Gastrocnemius medialis (tissue), 4 donors: ENCODE measurements at regions not wholly inside any gene's neighbourhood (a gene's known extent, or its start where the extent isn't known, plus 50 kb on each side); places are given as distances from the start of the nearest gene placed in this dataset.

Experiments
- CTCF ChIP-seq, 5 experiments: fragments of 450-650 bp in 3 of 5; fragments of 200-600 bp in 2 of 5; sonication (generic) in 2 of 5; IDR thresholded peaks in 4 of 5; conservative IDR thresholded peaks in 1 of 5; 1 replicate in 4 of 5; 2 replicates in 1 of 5; pipeline ENCODE4 v1.5.1; 2016 to 2019; ENCODE audit warnings: antibody characterized with exemption in 5 of 5, mild to moderate bottlenecking in 3 of 5, moderate library complexity in 3 of 5
- POLR2A ChIP-seq, 2 donors: fragments of 450-650 bp; IDR thresholded peaks; one replicate each; pipeline ENCODE4 v1.6.1; 2017; ENCODE audit warnings: antibody characterized with exemption in 2 of 2, mild to moderate bottlenecking in 2 of 2, moderate library complexity in 2 of 2

- TF ChIP-seq POLR2A (IDR thresholded peaks at IDR 0.05) (no peak), CTCF (IDR thresholded peaks at IDR 0.05 in 4 of 5, conservative IDR thresholded peaks at IDR 0.05 in 1 of 5) (no peak)
These were observed 339.3 kb upstream of the PFKP start for GRCh38 chr10:2728087-2728486.
